HuH-7.5 (cell line): ENCODE measurements at regions not wholly inside any gene's neighbourhood (a gene's known extent, or its start where the extent isn't known, plus 50 kb on each side); places are given as distances from the start of the nearest gene placed in this dataset.
"Not testable (repeated sequence)": the region's sequence is repeated elsewhere in the genome, so short reads cannot be mapped to it uniquely, and the experiment has no call there.

ENCODE experiments used
- DNase-seq: peaks from one replicate; pipeline ENCODE4 v3.0.0; 2011; ENCODE audit warnings: low spot score

DNA sequence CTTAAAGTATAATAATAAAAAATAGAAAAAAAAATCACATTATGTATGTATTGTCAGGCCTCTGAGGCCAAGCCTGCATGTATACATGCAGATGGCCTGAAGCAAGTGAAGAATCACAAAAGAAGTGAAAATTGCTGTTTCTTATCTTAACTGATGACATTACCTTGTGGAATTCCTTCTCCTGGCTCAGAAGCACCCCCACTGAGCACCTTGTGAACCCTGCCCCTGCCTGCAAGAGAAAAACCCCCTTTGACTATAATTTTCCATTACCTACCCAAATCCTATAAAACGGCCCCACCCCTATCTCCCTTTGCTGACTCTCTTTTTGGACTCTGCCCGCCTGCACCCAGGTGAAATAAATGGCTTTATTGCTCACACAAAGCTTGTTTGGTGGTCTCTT is 1086.5 kb downstream of the SORCS3 start:
- not testable (repeated sequence) for DNase-seq

DNA sequence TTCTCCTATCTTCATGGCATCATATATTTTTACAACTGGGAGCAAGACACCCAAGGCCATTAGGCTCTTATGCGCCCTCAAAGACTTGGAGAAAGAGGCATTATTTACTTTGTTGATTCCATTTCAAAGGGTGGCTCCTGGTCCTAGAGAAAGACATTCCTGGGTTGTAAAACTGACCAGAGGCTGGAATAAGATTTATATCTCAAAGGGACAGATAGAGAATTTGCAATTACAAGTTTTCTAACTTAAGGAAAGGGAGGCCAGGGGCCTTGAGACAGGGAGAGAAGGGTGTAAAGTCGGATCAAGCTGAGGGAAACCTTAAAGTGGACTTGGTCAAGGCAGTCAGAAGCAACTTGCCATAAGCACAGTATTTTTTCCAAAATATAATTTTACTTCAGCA is 1086.0 kb downstream of the SORCS3 start:
- no peak for DNase-seq

GRCh38 chr10:105726149-105726548 is 1085.1 kb downstream of the SORCS3 start:
- no peak for DNase-seq

- no peak for DNase-seq
Observed at GRCh38 chr10:105725007-105725406, 1083.9 kb downstream of the SORCS3 start.

GRCh38 chr10:105718207-105718995 is 1077.3 kb downstream of the SORCS3 start:
- no peak for DNase-seq

DNA sequence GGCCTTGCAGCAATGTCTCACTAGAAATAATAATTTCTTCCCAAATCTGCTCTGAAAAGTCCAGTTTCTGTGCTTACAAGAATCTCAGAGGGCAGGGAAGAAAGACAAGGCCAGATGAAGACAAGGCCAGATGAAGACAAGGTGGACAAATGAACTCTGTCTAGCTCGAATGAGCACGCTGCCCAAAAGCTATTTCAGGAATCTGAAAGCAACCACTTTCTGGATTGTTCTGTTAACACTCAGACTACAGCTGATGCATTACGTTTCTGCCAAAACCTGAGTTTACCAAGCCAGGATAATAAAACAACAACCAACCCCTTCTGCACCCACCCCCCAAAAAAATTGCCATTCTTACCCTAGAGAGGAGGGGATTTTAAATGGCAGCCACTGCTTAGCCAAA is 1073.6 kb downstream of the SORCS3 start:
- DNase-seq: no peak

GRCh38 chr10:105707603-105708002 is 1066.5 kb downstream of the SORCS3 start:
- no peak for DNase-seq

- DNase-seq: no peak
Observed at GRCh38 chr10:105706281-105707026, 1065.4 kb downstream of the SORCS3 start.

GRCh38 chr10:105702211-105702610 is 1061.1 kb downstream of the SORCS3 start:
- DNase-seq: no peak

- DNase-seq: no peak
Observed at GRCh38 chr10:105700218-105700617, 1059.1 kb downstream of the SORCS3 start.

DNA sequence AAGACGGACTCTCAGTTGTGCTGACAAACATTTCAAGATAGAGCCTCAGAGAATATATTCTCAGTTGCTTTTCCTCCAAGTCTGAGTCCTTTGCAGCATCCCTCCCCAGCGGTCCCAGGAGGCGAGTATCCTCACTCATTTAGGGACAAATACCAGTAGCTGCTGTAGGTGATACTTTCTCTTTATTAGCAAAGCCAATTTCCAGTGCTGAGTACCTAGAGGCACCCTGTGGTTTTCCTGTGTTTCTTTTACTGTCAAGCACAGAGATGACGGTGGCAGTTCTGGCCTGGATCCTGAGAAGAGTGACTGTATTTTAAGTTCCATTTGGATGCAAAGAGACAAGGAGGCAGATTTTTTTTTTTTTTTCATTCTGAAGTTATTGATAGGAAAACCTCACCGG is 1058.4 kb downstream of the SORCS3 start:
- no peak for DNase-seq

- DNase-seq: no peak
Observed at GRCh38 chr10:105698592-105698991, 1057.5 kb downstream of the SORCS3 start.

DNA sequence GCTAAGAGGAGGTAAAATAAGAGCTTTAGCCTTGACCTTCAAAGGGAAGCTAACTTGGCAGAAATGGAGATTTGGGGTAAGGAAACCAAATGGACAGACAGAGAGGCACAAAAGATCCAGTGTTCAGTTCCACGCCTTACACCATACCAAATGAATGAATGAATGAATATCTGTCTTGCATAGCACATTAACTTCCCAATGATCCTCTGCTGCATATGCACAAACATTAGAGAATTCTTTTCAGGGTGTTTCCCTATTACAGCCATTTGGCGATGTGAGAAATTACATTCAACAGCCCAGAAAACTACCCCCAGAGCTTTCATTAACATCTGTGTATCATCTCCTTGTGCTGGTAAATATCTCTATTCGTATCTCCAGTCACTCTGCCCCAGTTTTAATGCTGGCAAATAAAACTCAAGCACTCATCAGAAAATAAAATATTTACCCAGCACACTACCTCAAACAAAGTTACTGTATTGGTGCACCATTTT is 1056.2 kb downstream of the SORCS3 start:
- DNase-seq: no peak

- no peak for DNase-seq
Observed at GRCh38 chr10:105691811-105692210, 1050.7 kb downstream of the SORCS3 start.

- no peak for DNase-seq
Observed at GRCh38 chr10:105682911-105683310, 1041.8 kb downstream of the SORCS3 start.

- DNase-seq: no peak
Observed at GRCh38 chr10:105681051-105681450, 1040.0 kb downstream of the SORCS3 start.

DNA sequence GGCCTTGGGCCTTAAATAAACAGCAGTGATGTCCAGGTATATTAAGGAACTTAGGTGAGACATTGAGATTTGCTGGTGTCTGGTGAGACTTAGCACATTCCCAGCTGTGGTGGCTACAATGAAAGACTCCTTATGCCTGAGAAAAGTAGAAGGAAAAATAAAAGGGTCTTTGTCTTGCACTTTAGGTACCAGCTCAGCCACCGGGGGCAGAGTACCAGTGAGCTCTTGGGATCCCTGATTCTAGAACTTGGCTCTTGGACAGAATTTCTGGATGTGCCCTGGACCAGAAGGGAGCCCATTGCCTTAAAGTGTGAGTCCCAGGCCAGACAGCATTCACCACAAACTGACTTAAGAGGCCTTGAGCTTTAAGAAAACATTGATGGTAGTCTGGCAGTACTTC is 1038.7 kb downstream of the SORCS3 start:
- DNase-seq: no peak

DNA sequence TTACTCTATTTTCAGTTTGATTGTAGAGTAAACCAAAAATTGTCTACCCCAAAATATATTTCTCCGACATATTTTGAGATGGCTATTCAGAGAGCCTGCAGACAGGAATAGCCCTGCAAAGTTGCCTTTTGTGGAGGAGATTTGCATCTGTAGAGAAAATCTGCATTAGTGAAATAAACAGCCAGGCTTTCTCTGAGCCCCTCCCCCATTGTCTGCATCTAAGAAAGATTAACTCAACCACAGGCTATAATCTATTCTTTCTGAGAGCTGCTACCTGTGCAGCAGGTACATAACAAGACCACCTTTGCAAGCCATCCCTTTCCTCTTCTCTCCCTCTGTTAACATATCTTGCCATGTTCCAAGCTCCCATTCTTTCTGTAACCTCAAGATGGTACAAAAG is 1034.2 kb downstream of the SORCS3 start:
- no peak for DNase-seq

- no peak for DNase-seq
Observed at GRCh38 chr10:105674448-105674847, 1033.4 kb downstream of the SORCS3 start.

- DNase-seq: no peak
Observed at GRCh38 chr10:105658696-105659095, 1017.6 kb downstream of the SORCS3 start.

DNA sequence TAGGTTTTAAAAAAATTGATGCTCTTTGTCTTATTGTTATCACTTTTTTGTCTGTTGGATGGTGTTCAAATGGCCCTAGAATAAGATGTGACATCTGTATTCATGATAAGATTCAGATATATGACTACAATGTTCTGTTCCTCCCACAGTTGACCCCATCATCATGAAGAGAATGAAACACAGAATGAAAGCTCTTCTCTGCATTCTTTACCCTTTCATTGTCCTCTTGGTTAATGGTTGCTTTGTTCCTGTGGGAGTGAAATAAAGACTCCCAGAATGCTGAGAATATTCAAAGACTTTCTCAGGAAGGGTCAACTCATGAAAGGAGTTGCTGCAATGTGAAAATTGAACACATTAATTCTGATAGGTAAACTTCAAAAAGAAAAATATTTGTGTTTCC is 1015.8 kb downstream of the SORCS3 start:
- no peak for DNase-seq

GRCh38 chr10:105650306-105650705 is 1009.2 kb downstream of the SORCS3 start:
- DNase-seq: no peak

GRCh38 chr10:105647354-105647753 is 1006.3 kb downstream of the SORCS3 start:
- DNase-seq: no peak
